ENCODE measurements at regions not wholly inside any gene's neighbourhood (a gene's known extent, or its start where the extent isn't known, plus 50 kb on each side); places are given as distances from the start of the nearest gene placed in this dataset.

DNA sequence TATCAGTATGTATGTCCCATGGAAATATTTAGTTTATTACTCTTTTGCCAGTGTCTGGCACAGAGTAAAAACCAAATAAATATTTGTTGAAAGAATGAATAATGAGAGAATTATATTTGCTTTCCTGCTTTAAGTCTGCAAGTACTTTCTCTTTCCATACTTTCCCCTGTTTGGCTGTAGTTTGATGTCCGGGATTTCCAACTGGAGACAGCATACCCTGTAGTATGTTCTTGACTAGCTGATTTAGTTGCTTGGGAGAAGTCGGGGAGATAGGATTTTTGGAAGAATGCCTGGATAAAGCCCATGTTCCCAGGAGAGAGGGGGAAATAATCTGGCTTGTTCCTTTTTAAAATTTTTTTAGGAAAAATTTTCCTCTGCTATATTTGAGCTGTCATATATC lies 516.1 kb downstream of the CCSER2 start (continued):
- TF ChIP-seq ZSCAN23 (tag by site-specific recombination; IDR thresholded peaks at IDR 0.05) (no peak), ZBTB48 (tag by site-specific recombination; IDR thresholded peaks at IDR 0.05) (no peak), ZBTB1 (tag by site-specific recombination; IDR thresholded peaks at IDR 0.05) (no peak), ZNF23 (tag by site-specific recombination; IDR thresholded peaks at IDR 0.05; ENCODE audit: borderline replicate concordance) (no peak), KLF7 (tag by site-specific recombination; IDR thresholded peaks at IDR 0.05; ENCODE audit: borderline replicate concordance) (no peak), ZNF48 (tag by site-specific recombination; IDR thresholded peaks at IDR 0.05) (no peak), ZNF211 (tag by site-specific recombination; IDR thresholded peaks at IDR 0.05; ENCODE audit: low read depth) (no peak), ZFP3 (tag by site-specific recombination; IDR thresholded peaks at IDR 0.05; ENCODE audit: low read depth) (no peak), ZSCAN30 (tag by site-specific recombination; IDR thresholded peaks at IDR 0.05) (no peak), ZFP69B (tag by site-specific recombination; IDR thresholded peaks at IDR 0.05) (no peak)

DNA sequence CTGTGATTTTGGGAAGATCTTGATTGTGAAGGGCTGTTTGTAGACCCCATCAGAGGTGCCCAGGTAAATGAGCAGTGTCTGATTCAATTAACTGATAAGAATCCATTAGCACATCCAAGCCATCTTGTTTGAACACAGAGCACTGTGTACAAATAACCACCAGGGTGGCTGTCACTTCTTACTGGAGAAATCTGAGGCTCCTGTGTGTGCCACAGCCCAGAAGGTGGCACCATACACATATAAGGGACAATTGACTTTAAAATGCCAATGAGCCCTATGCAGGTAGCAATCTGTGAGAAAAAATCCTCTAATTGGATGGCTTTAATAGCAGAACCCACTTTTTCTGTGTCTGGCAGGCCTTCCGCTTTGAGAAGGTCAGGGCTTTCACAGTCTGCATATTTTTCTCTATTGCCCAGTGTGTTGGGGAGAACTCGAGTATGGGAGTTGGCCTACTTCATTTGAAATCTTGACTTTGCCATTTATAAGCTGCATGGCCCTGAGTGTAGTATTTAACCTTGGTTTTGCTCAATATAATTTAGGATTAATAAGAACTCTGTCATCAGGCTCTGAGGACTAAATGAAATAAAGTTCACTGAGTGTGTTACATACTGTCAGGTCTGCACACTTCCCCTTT lies 517.4 kb downstream of the CCSER2 start:
- Histone ChIP-seq H3K27ac (ENCODE audit: extremely low read depth, low read depth, low read length) (no peak overlapping the region), H3K4me1 (ENCODE audit: control insufficient read depth, insufficient read depth, low read length) (no peaks in the 10 kb centered on the region), H3K9me3 (ENCODE audit: control insufficient read depth, insufficient read depth, low read depth, low read length) (no peaks in the 10 kb centered on the region), H3K4me3 (ENCODE audit: low read depth, low read length) (no peak overlapping the region), H3K36me3 (ENCODE audit: control insufficient read depth in 2 of 2, insufficient read depth in 1 of 2, low read length in 2 of 2) (no peaks in the 10 kb centered on the region)
- ChIA-PET CTCF (interaction anchor here (0.6 to 0.8 kb wide), 4 partner anchors 11 to 623 kb away, joined by 3 to 4 read pairs (median 4); no protein-coding TSS in a partner anchor), POLR2A (no interaction called here)
- TF ChIP-seq ZNF654 (tag by site-specific recombination; IDR thresholded peaks at IDR 0.05; ENCODE audit: low read depth) (0 out of 2 replicates have a peak, but pooled peaks have one; percentile 5), BCL11B (tag by site-specific recombination; IDR thresholded peaks at IDR 0.05; ENCODE audit: low read depth) (no peak)
- TF ChIP-seq, protein P1, sequence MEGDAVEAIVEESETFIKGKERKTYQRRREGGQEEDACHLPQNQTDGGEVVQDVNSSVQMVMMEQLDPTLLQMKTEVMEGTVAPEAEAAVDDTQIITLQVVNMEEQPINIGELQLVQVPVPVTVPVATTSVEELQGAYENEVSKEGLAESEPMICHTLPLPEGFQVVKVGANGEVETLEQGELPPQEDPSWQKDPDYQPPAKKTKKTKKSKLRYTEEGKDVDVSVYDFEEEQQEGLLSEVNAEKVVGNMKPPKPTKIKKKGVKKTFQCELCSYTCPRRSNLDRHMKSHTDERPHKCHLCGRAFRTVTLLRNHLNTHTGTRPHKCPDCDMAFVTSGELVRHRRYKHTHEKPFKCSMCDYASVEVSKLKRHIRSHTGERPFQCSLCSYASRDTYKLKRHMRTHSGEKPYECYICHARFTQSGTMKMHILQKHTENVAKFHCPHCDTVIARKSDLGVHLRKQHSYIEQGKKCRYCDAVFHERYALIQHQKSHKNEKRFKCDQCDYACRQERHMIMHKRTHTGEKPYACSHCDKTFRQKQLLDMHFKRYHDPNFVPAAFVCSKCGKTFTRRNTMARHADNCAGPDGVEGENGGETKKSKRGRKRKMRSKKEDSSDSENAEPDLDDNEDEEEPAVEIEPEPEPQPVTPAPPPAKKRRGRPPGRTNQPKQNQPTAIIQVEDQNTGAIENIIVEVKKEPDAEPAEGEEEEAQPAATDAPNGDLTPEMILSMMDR (tag by site-specific recombination; IDR thresholded peaks at IDR 0.05), result peak; percentile 33; the same call in 1 of the 2 replicates

DNA sequence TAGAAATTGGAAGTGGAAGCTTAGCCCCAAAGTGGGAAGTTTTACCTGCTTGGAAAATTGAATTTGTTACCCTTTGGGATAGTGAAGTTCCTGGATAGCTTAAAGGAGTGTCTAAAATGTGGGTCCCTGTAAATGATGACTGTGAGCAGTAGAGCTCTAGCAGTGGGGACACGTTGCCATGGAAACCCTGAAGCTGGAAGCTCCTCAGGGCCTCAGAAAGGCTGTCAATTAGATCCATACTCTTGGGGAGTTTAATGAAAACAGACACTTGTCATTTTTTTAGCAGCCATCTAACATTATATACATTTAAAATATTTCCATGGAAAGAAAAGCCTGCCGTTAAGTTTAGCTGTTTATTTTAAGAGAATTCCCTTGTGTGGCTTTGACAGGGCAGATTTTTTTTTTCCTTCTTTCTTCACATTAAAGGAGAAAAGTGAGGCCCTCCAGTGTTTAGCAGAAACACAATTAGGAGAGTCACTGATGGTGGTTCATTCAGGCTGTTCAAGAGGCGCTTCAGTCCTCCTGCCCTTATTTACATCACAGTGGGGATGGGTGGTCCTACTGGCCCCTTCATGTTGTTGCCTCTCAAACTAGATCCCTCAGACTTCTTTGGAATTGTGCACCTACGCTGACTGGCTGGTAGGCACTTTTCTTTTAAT lies 518.4 kb downstream of the CCSER2 start:
- ChIA-PET POLR2A (no interaction called here), CTCF (interaction anchor here (0.6 kb wide), 1 partner anchor 625 kb away, joined by 4 read pairs; no protein-coding TSS in a partner anchor)
- Histone ChIP-seq H3K4me3 (ENCODE audit: low read depth, low read length) (no peak overlapping the region), H3K4me1 (ENCODE audit: control insufficient read depth, insufficient read depth, low read length) (no peaks in the 10 kb centered on the region), H3K36me3 (ENCODE audit: control insufficient read depth in 2 of 2, insufficient read depth in 1 of 2, low read length in 2 of 2) (no peaks in the 10 kb centered on the region), H3K9me3 (ENCODE audit: control insufficient read depth, insufficient read depth, low read depth, low read length) (no peaks in the 10 kb centered on the region), H3K27ac (ENCODE audit: extremely low read depth, low read depth, low read length) (no peak overlapping the region)
- TF ChIP-seq, protein P2, sequence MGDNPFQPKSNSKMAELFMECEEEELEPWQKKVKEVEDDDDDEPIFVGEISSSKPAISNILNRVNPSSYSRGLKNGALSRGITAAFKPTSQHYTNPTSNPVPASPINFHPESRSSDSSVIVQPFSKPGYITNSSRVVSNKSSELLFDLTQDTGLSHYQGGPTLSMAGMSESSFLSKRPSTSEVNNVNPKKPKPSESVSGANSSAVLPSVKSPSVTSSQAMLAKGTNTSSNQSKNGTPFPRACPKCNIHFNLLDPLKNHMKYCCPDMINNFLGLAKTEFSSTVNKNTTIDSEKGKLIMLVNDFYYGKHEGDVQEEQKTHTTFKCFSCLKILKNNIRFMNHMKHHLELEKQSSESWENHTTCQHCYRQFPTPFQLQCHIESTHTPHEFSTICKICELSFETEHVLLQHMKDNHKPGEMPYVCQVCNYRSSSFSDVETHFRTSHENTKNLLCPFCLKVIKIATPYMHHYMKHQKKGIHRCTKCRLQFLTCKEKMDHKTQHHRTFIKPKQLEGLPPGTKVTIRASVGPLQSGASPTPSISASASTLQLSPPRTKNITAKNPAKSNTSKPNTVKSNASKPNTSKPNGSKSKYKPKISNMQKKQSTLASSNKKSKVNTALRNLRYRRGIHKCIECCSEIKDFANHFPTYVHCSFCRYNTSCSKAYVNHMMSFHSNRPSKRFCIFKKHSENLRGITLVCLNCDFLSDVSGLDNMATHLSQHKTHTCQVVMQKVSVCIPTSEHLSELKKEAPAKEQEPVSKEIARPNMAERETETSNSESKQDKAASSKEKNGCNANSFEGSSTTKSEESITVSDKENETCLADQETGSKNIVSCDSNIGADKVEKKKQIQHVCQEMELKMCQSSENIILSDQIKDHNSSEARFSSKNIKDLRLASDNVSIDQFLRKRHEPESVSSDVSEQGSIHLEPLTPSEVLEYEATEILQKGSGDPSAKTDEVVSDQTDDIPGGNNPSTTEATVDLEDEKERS (tag by site-specific recombination; IDR thresholded peaks at IDR 0.05), result no peak
- TF ChIP-seq ZNF19 (tag by site-specific recombination; IDR thresholded peaks at IDR 0.05; ENCODE audit: low read depth) (no peak), RBAK (tag by site-specific recombination; IDR thresholded peaks at IDR 0.05) (no peak), PRDM1 (tag by site-specific recombination; IDR thresholded peaks at IDR 0.05) (no peak), ZNF133 (tag by site-specific recombination; IDR thresholded peaks at IDR 0.05) (no peak), KLF1 (tag by site-specific recombination; IDR thresholded peaks at IDR 0.05) (no peak), ZNF394 (tag by site-specific recombination; IDR thresholded peaks at IDR 0.05; ENCODE audit: borderline replicate concordance) (no peak), ZNF777 (tag by site-specific recombination; IDR thresholded peaks at IDR 0.05; ENCODE audit: borderline replicate concordance) (no peak), ZNF560 (tag by site-specific recombination; IDR thresholded peaks at IDR 0.05; ENCODE audit: borderline replicate concordance) (no peak), ZNF510 (tag by site-specific recombination; IDR thresholded peaks at IDR 0.05; ENCODE audit: insufficient replicate concordance) (no peak), SP2 (tag by site-specific recombination; IDR thresholded peaks at IDR 0.05) (no peak)
- TF ChIP-seq, protein P3, sequence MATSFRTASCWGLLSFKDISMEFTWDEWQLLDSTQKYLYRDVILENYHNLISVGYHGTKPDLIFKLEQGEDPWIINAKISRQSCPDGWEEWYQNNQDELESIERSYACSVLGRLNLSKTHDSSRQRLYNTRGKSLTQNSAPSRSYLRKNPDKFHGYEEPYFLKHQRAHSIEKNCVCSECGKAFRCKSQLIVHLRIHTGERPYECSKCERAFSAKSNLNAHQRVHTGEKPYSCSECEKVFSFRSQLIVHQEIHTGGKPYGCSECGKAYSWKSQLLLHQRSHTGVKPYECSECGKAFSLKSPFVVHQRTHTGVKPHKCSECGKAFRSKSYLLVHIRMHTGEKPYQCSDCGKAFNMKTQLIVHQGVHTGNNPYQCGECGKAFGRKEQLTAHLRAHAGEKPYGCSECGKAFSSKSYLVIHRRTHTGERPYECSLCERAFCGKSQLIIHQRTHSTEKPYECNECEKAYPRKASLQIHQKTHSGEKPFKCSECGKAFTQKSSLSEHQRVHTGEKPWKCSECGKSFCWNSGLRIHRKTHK (tag by site-specific recombination; IDR thresholded peaks at IDR 0.05), result no peak
- TF ChIP-seq, protein P4, sequence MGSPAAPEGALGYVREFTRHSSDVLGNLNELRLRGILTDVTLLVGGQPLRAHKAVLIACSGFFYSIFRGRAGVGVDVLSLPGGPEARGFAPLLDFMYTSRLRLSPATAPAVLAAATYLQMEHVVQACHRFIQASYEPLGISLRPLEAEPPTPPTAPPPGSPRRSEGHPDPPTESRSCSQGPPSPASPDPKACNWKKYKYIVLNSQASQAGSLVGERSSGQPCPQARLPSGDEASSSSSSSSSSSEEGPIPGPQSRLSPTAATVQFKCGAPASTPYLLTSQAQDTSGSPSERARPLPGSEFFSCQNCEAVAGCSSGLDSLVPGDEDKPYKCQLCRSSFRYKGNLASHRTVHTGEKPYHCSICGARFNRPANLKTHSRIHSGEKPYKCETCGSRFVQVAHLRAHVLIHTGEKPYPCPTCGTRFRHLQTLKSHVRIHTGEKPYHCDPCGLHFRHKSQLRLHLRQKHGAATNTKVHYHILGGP (tag by site-specific recombination; IDR thresholded peaks at IDR 0.05), result no peak
